SK-N-SH (cell line): ENCODE measurements at regions not wholly inside any gene's neighbourhood (a gene's known extent, or its start where the extent isn't known, plus 50 kb on each side); places are given as distances from the start of the nearest gene placed in this dataset.

Source experiments
- CTCF ChIP-seq: fragments of 200-600 bp; sonication (generic); IDR thresholded peaks from 2 replicates; pipeline ENCODE4 v1.6.1; 2017; ENCODE audit warnings: antibody characterized with exemption, mild to moderate bottlenecking, moderate library complexity
- ELF1 ChIP-seq: IDR thresholded peaks from 2 replicates; pipeline ENCODE4 v1.4.0; 2012
- EZH2phosphoT487 ChIP-seq: fragments of 200-600 bp; sonication (generic); IDR thresholded peaks from 2 replicates; pipeline ENCODE4 v1.6.1; 2017; ENCODE audit warnings: low read depth, mixed run types, mild to moderate bottlenecking, antibody characterized with exemption, moderate library complexity, borderline replicate concordance
- NRF1 ChIP-seq: IDR thresholded peaks from 2 replicates; pipeline ENCODE4 v1.6.1; 2012; ENCODE audit warnings: low read depth, mild to moderate bottlenecking, low read length
- POLR2AphosphoS5 ChIP-seq: IDR thresholded peaks from 2 replicates; pipeline ENCODE4 v1.6.1; 2012; ENCODE audit warnings: low read depth, low read length

- TF ChIP-seq POLR2AphosphoS5 (no peak), CTCF (no peak), EZH2phosphoT487 (no peak), ELF1 (no peak), NRF1 (no peak)
Observed at GRCh38 chr10:105949721-105950120, 1214.8 kb downstream of the SORCS1 start.
